ENCODE measurements at regions not wholly inside any gene's neighbourhood (a gene's known extent, or its start where the extent isn't known, plus 50 kb on each side); places are given as distances from the start of the nearest gene placed in this dataset.
"Not testable (repeated sequence)": the region's sequence is repeated elsewhere in the genome, so short reads cannot be mapped to it uniquely, and the experiment has no call there.

DNA sequence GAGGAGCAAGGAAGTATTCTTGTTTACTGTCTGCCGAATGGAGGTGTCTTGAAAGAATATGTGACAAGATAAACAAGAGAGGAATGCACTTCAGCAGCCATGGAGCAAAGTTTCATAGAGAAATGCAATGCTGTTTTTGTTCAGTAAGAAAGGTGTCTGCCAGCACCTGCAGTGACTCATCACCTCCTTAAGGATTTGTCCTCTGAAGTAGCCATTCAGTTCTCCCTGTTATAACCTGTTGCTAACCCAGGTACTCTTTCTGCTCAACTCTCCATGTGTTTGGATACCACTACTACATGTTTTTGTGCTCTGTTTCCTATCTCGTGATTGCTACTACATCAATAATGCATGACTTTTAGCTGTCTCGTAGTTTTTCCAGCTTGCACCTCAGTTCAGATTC lies 328.9 kb downstream of the CHL1 start:
- no peak for DNase-seq

DNA sequence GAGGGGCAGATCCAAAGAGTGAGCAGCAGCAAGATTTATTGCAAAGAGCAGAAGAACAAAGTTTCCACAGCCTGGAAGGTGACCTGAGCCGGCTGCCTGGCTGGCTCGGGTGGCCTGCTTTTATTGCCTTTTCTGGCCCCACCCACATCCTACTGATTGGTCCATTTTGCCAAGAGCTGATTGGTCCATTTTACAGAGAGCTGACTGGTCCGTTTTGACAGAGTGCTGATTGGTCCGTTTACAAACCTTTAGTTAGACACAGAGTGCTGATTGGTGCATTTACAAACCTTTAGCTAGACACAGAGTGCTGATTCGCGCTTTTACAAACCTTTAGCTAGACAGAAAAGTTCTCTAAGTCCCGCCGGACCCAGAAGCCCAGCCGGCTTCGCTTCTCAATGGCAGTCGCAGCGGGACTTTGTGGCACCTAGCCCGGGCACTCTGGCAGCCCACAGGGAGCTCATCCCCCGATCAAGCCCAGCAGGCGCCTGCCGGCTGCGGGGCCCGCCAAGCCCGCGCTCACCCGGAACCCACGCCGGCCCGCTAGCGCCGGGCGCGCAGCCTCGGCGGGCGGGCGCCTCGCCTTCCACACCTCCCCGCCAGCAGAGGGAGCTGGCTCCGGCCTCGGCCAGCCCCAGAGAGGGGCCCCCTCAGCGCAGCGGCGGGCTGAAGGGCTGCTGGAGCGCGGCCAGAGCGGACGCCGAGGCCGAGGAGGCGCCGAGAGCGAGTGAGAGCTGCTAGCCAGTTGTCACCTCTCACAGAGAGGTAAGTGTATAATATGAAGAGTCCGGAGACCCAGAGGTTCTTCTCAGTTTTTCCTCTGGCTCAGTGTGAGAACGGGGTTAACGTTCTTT lies 339.2 kb downstream of the CHL1 start:
- DNase-seq, result no peak

DNA sequence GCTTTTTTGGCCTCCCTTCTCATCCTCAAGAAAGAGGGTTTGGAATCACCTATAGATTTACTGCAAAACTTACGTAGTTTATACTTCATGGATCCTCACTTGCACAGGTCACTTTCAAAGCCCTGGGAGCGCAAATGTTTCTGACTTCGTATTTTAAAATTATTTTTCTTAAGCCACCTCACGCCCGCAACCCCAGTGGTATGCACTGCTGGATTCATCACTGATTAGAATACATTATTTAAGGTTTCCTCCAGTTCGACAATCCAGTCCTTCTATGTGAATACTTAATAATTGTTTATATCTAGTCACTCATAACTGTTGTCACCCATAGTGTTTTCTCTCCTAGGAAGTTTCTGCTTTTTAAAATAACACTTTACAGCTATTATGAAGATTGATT lies 339.9 kb downstream of the CHL1 start:
- no peak for DNase-seq

DNA sequence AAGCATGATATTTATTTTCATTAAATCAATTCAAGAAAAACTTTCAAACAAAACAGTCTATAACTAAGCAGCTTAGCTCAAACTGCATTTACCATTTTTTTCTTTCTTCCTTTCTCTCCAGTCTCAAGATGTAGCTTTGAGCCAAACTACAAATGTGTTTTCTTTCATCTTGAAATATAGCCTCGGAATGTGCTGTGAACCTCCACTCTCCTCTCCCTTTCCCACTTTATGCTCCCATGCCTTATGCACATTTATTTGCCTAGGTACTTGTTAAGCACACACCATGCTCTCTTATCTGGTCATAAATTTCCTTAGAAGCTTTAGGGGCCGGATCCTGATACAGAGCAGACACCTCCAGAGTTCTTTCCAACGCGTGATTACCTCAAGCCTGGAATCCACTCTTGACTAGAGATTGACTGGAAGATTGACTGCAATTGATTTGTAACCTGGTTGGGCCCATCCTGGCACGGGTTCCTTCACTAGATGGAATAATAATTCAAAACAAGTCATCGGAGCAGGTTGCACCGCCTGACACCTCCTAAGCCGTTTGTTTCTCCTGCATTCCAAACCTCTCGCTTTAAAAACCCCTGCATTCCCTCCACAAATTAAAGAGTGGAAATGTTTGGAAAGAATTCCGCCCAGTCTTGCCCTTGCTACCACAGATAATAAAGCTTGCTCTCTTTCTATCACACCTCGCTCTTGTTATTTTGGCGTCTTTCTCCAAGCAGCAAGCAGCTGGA lies 344.7 kb downstream of the CHL1 start:
- no peak for DNase-seq

DNA sequence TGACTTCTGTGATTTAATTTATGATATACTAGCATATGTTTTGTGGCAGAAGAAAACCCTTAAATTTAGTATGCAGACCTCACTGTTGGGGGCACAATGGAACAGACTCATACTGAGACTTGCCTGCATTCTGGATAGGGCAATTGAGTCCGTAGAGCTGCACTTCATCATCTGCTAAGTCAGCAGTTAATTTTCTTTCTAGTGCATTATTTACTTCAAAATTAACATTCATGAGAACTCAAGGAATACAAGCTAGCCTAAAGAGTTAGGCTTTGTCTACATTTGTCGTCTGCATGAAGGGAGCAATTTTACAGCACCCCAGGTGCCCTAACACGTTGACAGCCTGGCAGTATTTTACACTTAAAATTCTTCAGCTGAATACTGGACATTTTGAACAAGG lies 345.5 kb downstream of the CHL1 start:
- DNase-seq, result no peak

DNA sequence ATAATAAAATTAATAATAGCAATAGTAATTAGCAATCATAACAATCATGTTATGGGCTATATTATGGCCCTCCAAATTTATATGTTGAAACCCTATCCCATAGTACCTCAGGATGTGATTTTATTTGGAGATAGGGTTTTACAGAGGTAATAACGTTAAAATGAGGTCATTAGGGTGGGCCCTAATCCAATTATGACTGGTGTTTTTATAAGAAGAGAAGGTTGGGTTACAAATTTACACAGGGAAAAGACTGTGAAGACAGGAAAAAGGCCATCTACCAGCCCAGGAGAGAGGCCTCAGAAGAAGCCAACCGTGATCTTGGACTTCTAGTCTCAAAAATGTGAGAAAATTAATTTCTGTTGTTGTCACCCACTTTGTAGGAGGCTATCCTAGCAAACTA lies 353.1 kb downstream of the CHL1 start:
- DNase-seq, result no peak

DNA sequence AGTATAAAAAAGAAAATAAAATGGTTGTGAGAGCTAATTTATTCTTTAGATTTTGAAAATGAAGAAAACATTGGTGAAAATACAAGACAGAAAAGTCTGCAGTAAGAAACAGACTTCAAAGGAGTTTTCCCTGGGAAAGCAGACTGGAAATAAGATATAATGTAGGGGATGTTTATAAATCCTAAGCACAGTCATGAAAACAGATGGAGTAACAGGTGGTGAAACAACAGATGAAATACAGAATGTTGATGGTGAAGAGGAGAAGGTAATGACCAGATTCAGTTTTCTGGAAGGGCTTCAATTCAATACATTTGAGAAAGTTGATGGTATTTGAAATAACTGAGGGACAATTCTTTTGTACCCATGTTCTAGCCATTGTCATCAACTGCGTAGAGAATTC lies 353.9 kb downstream of the CHL1 start:
- DNase-seq, result no peak

DNA sequence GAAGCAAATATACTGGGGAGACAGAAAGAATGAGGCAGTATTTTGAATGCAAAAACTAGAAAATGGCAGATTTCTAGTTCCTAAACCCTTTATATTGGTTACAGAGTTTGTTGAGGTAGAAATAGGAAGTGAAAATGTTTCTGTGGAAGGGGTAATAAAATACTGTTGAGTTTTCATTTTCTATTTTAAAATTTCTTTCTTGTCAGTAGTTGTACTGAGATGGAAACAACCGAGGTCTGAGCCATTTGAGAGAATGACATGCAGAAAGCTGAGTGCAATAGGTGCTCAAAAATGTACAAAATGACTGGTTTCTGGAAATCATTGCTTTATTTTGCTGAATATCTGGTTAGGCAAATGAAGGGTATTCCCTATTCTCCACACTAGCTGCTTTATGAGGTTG lies 361.4 kb downstream of the CHL1 start:
- DNase-seq, result no peak

DNA sequence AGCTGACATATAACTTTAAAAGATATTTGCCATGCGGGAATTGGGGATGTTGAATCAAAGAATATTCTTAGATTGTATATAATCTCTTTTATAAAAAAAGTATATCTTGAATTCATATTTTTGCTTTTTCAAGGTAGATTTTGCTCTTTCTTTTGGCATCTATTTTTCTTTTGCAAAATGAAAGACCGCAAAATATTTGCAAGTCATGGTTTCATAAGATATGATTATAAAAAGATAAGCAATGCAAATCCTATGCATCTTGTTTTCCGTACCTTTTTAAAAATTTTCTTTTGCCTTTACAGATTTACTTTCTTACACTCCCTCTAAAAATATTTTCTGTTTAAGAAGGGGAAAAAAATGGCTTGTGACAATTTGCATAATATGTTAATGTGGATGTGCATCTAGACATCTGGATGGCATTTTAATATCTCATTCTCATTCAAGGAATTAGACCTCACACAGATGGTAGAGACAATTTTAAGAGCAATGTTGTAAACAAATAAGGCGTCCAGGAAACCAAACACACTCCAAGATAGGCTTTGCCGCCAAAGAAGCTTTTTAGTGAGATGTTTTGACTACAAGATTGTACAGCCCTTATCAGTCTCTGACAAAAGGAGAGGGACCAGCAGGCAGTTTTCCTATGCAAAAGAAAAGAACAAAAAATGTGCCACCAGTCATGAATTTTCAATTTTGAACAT lies 371.1 kb downstream of the CHL1 start:
- DNase-seq, result no peak

DNA sequence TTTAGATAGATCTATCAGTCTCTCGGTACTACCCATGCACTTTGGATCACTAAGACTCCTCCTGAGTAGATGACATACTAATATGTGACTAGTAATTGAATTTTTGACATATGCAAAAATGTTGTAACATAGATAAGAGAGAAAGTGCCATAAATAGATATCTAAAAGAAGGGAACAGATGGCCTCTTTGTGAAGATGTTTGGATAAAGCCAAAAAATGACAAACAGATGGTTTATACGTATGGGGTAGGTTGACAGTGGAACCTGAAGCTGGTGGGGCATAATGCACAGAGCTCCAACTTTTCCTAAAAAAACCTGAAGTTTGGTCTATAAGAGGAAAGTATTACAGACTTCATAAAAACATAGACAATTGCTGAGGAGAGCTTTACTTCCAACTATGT lies 383.0 kb downstream of the CHL1 start:
- DNase-seq, result not testable (repeated sequence)

DNA sequence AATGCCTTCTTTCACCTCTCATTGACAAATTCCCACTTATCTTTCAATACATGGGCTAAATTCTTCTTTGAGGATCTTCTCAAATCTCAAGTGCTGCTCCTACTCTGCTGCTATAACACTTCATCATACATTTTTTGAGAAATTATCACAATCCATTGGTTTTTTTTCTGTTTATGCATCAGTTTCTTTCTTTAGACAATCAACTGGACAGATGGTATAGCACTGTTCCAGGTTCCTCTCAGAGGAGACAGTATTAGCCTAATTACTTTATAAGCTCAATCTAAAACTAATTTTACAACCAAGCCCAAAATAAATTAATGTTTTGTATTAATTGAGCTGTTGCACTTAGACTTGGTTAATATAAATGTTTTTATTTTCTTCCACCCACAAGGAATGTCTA lies 392.5 kb downstream of the CHL1 start:
- not testable (repeated sequence) for DNase-seq

DNA sequence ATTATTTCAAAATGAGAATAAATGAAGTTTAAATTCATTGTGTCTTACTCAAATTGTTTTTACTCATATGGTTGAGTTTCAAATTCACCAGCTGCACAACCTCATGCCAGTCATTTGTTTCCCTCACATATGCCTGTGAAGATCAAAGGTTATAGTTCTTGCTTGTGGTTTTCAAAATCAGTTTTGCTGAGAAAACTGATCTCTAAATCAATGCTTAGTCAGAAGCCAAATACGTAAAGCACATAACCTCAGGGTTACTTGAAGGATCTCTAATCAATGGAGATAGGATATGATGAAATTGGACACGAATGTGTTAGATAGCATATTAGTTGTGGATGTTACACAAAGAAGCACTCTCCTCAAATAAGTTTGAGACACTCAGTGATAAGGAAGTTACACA lies 400.7 kb downstream of the CHL1 start:
- not testable (repeated sequence) for DNase-seq

DNA sequence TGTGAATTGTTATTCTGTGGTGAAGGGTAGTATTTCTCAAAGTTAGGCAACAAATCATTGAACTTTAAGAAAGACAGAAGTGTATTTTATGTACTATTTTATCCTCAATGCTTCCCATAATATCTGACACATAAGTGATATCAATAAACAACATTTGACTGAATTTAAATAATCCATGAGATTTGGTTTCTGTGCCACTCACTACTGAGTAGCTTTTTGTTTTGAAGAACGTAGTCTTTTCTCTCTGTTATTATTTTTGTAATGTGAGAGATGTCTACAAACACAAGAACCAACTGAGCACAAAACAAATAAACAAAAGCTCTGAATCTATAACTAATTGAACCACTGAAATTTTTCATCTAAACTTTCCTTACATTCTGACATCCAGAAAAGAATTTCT lies 401.2 kb downstream of the CHL1 start:
- DNase-seq, result not testable (repeated sequence)

DNA sequence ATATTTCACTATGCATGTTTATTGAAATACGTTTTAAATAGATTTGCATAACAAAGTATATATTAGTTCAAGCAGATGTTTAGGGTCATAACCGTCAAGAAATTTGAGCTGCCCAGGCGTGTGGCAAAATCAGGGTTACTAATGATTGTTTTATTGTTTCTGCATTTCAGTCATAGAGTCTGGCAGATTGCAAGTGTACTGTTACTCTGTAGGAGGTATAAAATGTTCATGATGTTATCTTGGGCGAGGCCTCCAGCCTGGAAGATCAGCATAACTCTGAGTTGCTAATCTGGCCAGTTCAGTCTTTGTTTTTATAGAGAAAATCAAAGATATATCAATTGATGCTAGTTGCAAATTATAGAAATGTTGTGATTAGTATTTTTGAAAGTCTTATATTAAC lies 410.9 kb downstream of the CHL1 start:
- not testable (repeated sequence) for DNase-seq

DNA sequence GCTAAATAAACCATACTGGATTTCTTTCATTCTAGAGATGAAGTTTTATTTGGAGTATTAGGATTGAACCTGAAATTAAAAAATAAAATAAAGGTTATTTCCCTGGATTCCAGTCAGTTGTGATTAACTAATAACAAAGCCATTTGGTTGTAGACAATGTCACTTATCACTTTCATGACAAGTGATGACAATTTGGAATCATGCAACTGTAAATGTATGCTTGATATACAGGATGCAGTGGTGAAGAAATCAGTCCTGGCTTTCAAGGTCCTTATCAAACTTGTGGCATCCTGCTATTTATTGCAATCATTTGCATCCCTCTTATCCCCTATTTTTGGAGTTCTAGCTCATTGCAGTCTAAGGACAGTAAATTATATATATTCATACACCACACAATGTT lies 425.2 kb downstream of the CHL1 start:
- no peak for DNase-seq

DNA sequence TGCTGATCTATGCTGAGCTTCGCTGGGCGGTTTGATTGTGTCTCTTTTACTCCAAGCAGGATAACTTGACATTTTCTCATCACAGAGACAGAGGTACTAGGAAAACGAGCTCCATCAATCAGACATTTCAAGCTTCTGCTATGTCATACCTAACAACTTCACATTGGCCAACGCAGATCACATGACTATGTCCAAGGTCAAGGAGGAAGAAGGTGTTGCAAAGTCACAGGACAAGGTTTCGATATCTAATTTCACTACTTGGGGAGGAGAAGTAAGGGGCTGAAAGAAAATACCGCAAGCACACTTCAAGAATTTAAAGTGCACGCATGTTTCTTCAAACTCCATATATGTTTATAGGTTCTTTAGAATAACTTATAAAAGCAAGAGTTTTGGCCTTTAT lies 425.8 kb downstream of the CHL1 start:
- DNase-seq, result no peak

DNA sequence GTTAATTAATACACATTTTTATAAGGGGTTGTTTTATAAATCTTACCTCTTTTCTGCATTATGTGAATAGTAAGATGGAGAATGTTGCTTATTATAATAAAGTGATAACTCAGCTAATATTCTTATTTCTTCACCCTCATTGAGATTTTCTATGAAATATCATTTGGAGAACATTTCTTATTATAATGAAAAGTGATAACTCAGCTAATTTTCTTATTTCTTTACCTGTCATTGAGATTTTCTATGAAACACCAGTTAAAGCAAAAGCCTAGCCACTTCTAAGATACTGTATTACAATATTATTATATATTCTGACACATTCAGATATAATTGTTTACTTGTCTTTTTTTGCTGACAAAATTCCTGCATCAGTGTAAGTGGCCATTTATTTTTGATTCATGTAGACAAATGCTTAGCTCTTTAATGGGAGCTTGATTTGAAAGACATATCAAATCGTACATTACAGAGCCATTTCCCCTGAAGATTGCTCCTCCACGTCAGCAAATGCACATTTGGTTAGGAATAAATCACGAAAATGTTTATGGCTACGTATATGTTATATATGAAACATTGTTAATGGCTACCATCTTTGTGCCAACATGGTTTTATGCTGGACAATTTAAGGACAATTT lies 427.5 kb downstream of the CHL1 start:
- no peak for DNase-seq

DNA sequence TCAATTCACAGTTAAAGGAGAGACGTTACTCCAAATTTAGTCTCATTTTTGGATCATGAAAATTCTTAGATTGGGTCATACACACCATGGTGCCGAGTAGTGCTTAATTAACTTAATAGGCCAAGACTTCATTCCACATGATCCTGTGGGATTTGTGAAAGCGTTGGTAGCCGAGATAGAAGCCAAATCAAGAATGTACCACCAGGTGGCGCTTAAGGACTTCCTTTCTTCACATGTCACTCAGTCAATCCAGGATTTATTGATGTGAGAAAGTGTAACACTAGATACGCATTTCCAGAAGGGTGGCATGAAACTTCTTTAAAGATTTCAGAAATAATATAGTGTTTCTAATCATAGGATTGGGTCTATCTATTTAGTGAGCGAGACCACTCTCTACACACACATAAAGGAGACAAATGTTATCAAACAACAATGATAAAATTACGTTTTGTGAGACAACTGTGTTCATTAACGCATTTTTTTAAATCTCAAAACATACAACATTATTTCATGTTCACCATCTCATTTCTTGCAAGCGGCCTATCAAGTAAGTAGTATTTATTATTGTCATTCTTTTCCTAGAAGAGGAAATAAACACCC lies 436.1 kb downstream of the CHL1 start:
- DNase-seq, result peak; percentile 2

DNA sequence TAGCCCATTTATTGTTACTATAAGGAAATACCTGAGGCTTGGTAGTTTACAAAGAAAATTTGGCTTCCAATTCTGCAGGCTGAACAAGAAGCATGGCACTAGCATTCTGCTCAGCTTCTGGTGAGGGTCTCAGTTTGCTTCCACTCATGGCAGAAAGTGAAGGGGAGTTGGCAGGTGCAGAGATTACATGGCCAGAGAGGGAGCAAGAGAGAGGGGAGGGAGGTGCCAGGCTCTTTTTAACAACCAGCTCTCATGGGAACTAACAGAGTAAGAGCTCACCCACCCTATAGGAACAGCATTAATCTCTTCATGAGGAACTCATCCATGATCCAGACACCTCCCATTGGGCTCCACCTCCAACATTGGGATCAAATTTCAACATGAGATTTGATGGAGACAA lies 437.9 kb downstream of the CHL1 start:
- DNase-seq, result no peak

DNA sequence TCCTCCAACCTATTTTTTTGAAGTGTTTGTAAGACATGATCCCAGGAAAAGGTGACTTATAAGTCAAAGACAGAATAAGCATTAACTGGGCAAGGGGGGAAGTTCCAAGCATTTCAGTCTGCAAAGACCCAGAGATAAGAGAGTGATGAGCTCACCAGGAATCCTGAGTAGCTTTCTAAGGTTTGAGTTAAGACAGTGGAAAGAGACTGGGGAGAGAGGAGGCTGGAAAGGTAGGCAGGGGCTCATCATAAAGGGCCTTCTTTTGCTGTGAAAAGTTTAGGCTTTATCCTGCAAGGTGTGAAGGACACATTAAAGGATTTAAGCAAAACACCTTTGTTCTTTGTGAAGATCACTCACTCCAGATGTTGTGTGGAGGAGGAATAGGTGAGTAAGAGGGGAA lies 438.8 kb downstream of the CHL1 start:
- DNase-seq, result no peak

DNA sequence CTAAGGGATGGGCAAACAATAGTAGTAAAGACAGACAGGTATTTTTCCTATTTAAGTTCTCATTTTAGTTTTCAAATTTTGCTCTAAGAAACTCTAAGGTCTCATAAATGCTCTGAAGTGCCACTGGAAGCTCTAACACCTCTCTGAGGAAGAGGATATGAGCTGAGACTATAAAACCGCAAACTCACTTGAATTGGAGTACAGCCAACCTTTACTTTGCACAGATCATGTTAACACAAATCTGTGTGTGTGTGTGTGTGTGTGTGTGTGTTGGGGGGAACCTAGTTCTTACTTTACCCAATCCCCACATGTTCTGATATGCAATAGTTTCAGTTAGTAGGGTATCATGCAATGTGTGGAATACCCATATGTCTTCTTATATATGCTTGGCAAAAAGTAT lies 446.8 kb downstream of the CHL1 start:
- DNase-seq, result no peak

DNA sequence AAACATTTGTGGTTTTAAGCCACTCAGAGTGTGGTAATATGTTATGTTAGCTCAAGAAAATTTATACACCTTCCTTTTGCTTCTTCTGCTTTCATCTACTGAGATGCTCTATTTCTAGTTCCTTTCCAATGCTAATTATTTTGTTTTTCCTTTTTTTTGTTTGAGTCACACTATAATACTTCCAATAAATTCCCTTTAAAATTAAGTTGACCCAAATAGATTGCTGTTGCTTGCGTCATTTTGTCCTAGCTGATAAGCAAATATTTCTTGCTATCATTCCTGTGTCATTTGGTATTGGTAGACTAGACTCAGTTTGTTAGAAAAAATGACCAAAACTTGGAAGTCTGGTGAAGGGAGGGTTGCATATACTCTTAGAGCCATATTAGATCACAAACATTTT lies 437.0 kb upstream of the CNTN6 start:
- DNase-seq, result no peak

DNA sequence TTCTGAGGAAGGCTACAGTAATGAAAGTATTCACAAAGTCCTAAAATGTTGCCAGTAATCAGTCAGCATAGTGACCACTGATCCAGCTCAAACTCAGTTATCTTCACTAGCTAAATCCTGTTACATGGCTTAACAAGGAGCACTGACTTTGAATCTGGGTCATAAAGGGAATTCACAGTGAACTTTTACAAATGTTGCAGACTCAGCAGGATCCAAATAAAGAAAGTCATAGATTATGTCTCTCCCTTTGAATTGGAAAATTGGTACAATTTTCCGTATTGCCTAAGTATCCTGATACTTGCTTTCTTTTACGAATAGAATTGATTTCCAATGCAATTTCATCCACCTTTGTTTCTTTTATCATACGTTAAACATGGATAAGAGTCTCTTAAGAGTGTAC lies 431.5 kb upstream of the CNTN6 start:
- no peak for DNase-seq

Measured in HCEC 1CT (cell line).